NCI-H1417 treated with DMSO at 0.1 percent for 48 hours (cell line): ENCODE measurements at regions not wholly inside any gene's neighbourhood (a gene's known extent, or its start where the extent isn't known, plus 50 kb on each side); places are given as distances from the start of the nearest gene placed in this dataset.

Experiments used
- DNase-seq: peaks from one replicate; lab custom pipeline; 2025; lab: John Stamatoyannopoulos, UW

- no peak for DNase-seq
Measured at GRCh38 chr10:107727767-107728317, 563.3 kb upstream of the SORCS1 start.

GRCh38 chr10:107718864-107719263 is 554.4 kb upstream of the SORCS1 start:
- no peak for DNase-seq

DNA sequence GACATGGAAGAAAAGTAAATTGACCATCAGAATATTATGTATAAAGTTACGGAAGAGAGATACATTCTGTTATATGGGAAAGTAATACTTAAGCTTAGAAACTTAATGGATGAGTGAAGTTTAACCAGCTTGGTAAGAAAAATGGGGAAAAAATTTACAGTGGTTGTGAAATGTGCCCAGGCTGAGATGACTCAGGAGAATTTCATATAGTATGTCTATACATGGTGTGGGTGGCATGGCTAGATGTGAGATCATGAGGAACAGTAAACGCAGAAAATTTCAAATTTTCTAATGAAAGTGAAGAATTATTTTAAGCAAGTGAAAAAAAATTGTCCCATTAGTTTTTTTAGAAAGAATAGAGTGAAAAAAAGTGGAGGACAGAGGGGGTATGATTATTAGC is 552.5 kb upstream of the SORCS1 start:
- no peak for DNase-seq

- DNase-seq: no peak
Measured at GRCh38 chr10:107715565-107715964, 551.1 kb upstream of the SORCS1 start.

- no peak for DNase-seq
Measured at GRCh38 chr10:107708981-107709380, 544.5 kb upstream of the SORCS1 start.

GRCh38 chr10:107706096-107706725 is 541.7 kb upstream of the SORCS1 start:
- DNase-seq: no peak

DNA sequence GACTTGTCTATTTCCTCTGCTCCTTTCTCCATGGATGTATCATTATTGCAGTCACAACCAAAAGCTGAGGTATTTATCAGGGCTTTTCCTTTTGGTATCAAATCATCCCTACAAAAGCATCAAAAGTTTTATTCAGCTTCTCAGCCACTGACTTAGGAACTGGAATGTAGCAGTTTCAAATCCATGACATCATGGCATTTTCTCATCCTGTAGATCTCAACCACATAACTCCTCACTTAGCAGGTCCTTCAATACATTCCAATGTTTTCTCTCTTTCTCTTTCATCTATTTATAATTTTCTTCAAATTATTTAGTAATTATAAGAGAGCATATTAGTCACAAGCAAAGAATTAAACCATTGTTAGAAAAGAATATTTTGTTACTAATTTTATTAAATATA is 537.4 kb upstream of the SORCS1 start:
- DNase-seq: no peak

DNA sequence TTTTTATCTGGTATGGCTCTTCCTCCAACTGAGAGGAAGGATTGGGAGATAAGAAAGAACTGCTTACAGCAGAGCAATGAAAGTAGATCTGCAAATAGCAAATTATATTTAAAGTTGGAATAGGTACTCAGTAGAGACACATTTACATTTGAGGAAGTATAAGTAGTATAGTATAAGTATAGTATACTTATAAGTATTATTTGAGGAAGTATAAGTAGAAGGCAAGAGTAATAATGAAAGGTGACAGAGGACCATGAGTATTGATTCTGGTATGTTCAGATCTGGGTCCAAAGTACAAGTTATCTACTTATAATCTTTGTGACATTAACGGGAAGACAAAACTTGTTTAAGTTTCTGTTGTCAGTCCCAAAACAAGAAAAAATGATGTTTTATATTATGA is 527.6 kb upstream of the SORCS1 start:
- DNase-seq: no peak

DNA sequence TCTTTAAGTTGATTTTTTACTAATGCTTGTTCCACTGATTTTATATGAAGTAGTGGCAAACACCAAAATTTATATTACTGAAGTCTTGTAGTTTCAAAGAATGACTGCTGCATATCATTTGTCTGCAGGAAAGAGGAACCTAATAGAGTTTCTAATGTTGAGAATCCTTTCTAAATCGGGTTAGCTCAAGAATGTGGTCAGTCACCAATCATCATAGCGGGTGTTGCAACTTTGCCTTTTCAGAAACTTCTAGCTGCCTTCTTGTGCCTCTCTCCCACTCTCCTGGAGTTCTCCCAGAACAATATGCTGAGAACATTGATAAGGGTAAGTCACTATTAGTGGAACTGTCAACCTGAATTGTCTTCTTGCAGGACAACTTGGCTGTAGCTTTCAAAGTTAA is 524.8 kb upstream of the SORCS1 start:
- DNase-seq: no peak

DNA sequence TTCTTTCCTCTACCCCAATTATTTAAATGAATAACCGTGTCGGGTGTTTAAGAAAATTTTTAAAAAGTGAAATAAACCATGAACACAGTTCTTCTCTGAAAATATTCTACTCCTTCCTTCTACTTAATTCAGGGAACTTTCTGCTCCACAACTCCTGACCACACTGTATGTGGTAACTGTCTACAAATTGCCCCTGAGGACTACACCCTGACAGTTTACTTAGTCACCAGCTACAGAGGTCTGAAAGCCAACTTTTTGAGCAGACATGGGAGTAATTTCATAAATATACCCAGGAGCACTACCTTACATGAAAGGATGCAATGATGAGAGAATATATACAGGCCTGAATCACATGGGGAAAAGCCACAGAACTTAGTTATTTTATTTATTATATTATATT is 523.2 kb upstream of the SORCS1 start:
- no peak for DNase-seq

- DNase-seq: no peak
Measured at GRCh38 chr10:107686095-107686494, 521.6 kb upstream of the SORCS1 start.

DNA sequence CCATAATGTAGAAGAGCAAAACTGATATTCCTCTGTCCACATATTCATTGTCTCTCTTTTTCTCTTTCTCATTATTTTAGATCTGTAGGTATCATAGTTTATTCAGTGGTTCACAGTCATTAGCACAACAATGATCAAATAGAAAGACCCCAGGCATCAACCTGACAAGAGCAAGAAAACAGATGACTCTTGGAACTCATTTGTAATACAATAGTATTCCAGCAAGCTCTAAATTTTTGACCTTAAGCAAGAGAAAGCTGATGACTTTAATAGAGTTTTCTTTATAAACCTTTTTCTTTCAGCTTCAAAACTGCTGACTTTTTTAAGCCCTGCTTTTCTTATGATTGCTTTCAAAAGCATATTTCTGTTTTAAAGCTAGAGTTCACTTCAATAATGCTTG is 507.5 kb upstream of the SORCS1 start:
- no peak for DNase-seq

GRCh38 chr10:107666214-107666613 is 501.7 kb upstream of the SORCS1 start:
- DNase-seq: no peak

DNA sequence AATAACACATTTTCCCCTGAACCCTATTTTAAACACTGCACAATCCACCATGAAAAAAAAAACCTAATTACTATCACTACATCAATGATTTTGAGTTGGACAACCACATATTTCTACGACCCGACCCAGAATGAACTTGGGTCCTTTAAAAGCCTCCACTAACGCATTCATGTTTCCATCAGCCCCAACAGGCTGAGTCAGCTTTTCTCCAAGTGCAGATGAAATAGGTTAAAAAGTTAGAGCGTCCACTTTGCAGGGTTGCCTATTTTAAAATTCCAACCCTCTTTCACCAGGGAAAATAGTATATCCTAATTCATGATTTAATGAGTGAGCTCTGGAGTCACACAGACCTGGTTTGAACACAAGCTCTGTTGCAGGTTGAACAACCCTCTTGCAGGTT is 501.0 kb upstream of the SORCS1 start:
- no peak for DNase-seq

GRCh38 chr10:107657851-107658250 is 493.3 kb upstream of the SORCS1 start:
- no peak for DNase-seq

GRCh38 chr10:107656932-107657331 is 492.4 kb upstream of the SORCS1 start:
- no peak for DNase-seq

DNA sequence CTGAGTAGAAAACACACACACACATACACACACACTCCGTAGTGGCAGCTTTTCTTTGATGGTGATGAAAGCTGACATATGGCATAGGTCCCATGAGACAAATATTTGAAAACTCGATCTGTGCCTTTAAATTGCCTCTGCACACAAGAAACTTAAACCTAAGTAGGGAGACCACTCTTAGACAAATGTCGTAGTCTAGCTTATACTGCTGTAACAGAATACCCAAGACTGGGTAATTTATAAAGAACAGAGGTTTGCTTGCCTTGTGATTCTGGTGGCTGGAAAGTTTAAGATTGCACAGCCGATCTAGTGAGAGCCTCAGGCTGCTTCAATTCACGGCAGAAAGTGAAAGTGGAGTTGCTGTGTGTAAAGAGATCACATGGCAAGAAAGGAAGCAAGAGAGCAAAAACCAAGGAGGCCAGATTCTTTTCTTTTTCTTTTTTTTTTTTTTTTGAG is 489.4 kb upstream of the SORCS1 start:
- DNase-seq: no peak

- no peak for DNase-seq
Measured at GRCh38 chr10:107650939-107651338, 486.4 kb upstream of the SORCS1 start.

- no peak for DNase-seq
Measured at GRCh38 chr10:107649249-107649648, 484.7 kb upstream of the SORCS1 start.

- DNase-seq: no peak
Measured at GRCh38 chr10:107647462-107647861, 483.0 kb upstream of the SORCS1 start.

DNA sequence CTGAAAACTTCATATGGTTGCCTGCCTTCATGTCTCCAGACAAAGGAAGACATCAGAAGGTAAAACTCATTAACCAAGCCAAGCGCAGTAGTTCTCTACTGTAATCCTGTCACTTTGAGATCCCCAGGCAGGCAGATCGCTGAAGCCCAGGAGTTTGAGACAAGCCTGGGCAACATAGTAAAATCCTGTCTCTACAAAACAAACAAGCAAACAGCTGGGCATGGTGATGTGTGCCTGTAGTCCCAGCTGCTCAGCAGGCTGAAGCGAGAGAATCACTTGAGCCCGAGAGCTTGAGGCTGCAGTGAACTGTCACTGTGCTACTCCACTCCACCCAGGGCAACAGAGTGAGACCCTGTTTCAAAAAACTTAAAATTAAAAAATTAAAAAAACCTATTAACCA is 467.4 kb upstream of the SORCS1 start:
- DNase-seq: no peak

DNA sequence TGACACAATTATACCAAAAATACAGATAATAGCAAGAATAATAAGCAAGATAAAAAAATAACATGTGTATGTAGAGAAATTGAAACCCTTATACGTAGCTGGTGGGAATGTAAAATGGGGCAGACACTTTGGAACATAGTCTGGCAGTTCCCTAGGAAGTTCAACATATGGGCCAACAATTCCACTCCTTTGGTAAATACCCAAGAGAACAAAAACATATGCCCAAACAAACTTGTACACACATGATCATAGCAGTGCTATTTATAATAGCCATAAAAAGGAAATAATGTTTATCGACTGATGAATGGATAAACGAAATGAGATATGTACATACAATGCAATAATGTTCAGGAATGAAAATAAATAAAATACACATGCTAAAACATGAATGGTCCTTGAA is 462.4 kb upstream of the SORCS1 start:
- no peak for DNase-seq

GRCh38 chr10:107623292-107623691 is 458.8 kb upstream of the SORCS1 start:
- no peak for DNase-seq

DNA sequence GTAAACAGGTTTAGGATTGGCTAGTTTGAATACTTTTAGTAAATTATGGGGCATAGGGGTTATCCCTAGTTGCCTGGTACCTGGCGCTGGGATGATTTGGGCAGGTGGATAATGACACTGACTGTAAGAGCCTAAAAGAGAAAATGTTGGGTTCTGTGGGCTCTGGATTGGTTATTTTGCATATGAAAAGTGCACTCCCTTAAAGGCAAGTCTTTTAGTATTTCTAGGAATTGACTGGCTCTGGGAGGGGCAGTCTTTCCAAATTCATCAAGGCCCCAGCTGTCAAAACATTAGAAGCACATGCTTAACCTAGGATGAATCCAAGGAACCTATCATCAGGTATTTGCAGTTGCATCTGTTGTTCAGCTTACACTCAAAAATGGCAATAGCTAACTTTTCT is 454.6 kb upstream of the SORCS1 start:
- no peak for DNase-seq
